ENCODE measurements at regions not wholly inside any gene's neighbourhood (a gene's known extent, or its start where the extent isn't known, plus 50 kb on each side); places are given as distances from the start of the nearest gene placed in this dataset.

DNA sequence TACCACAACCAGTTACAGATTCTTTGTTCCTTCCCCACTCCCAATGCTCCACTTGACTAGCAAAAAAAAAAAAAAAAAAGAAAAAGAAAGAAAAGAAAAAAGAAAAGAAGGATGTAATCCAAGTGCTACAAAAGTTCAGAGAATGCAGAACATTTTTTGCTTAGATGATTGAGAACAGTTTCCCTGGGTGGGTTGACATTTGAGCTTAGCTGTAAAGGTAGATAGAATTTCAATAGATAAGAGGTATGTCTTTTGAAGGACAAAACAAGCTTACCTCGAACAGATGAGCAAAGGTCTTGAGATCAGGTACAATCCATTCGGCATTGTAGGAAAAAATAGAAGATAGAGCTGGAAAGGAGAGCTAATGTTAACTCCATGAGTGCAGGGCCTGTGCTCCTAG is 344.6 kb upstream of the NECTIN3 start:
- H3K9ac ChIP-seq (ENCODE audit: extremely low read depth, insufficient read length, low read length), result no peak overlapping the region
- no peaks in the 10 kb centered on the region for H4K20me1 ChIP-seq (ENCODE audit: control insufficient read depth, insufficient read depth, insufficient read length)
- H3K79me2 ChIP-seq (ENCODE audit: insufficient read depth, low read length), result no peaks in the 10 kb centered on the region
- no CpG with 5 or more reads among the region's 2 CpGs for WGBS (ENCODE audit: extremely low coverage, insufficient read length, low lambda C conversion rate)
- H3T11ph ChIP-seq (ENCODE audit: low read length), result no peak overlapping the region
- no peak overlapping the region for H2BK5ac ChIP-seq (ENCODE audit: insufficient read length, low read length)
- H3K14ac ChIP-seq (ENCODE audit: insufficient read depth, low read length), result no peak overlapping the region
- no peak overlapping the region for H4K8ac ChIP-seq (replicated peaks; ENCODE audit: insufficient read length, low read depth, low read length)
- no peak overlapping the region for H2BK15ac ChIP-seq (ENCODE audit: low read depth, low read length)
- H3K4ac ChIP-seq (ENCODE audit: low read depth, low read length), result no peak overlapping the region
- no peak overlapping the region for H4K91ac ChIP-seq (ENCODE audit: insufficient read length, low read depth, low read length)
- H2BK120ac ChIP-seq (ENCODE audit: low read depth, low read length, poor library complexity, severe bottlenecking), result no peak overlapping the region
- no peak for DNase-seq
- H3K27me3 ChIP-seq (ENCODE audit: insufficient read depth, low read length), result no peaks in the 10 kb centered on the region
- no peak overlapping the region for H4K5ac ChIP-seq (ENCODE audit: insufficient read length, low read depth, low read length)
- H3K27ac ChIP-seq (ENCODE audit: insufficient read length, low read depth, low read length), result no peak overlapping the region
- Mint-ChIP-seq H3K27ac (no peak overlapping the region), H3K9me3 (no peaks in the 10 kb centered on the region), H3K4me3 (no peak overlapping the region), H3K36me3 (ENCODE audit: insufficient read depth in 1 of 3, low read depth in 3 of 3) (peaks cover 0 to 10% (median 2%) of the 10 kb centered on the region in 3 experiments; a peak in 3 of 7 replicates), H3K27me3 (ENCODE audit: low read depth) (no peaks in the 10 kb centered on the region), H3K4me1 (peaks cover 12% of the 10 kb centered on the region in 2 experiments)
- TF ChIP-seq, protein P1, sequence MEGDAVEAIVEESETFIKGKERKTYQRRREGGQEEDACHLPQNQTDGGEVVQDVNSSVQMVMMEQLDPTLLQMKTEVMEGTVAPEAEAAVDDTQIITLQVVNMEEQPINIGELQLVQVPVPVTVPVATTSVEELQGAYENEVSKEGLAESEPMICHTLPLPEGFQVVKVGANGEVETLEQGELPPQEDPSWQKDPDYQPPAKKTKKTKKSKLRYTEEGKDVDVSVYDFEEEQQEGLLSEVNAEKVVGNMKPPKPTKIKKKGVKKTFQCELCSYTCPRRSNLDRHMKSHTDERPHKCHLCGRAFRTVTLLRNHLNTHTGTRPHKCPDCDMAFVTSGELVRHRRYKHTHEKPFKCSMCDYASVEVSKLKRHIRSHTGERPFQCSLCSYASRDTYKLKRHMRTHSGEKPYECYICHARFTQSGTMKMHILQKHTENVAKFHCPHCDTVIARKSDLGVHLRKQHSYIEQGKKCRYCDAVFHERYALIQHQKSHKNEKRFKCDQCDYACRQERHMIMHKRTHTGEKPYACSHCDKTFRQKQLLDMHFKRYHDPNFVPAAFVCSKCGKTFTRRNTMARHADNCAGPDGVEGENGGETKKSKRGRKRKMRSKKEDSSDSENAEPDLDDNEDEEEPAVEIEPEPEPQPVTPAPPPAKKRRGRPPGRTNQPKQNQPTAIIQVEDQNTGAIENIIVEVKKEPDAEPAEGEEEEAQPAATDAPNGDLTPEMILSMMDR (conservative IDR thresholded peaks at IDR 0.05), result no peak
- H3K23me2 ChIP-seq (ENCODE audit: insufficient read length, low read depth, low read length, poor library complexity, severe bottlenecking), result no peaks in the 10 kb centered on the region
- H3K4me1 ChIP-seq (ENCODE audit: insufficient read depth, low read length), result no peaks in the 10 kb centered on the region
- H3K4me2 ChIP-seq (ENCODE audit: insufficient read depth, insufficient read length, low read length), result no peak overlapping the region
- no peak overlapping the region for H3K23ac ChIP-seq (ENCODE audit: insufficient read length, low read depth, low read length)
- no peak overlapping the region for H3K18ac ChIP-seq (ENCODE audit: insufficient read length, low read depth, low read length)
- no peaks in the 10 kb centered on the region for H3K79me1 ChIP-seq (ENCODE audit: insufficient read depth, low read depth, low read length, poor library complexity, severe bottlenecking)
- no peak overlapping the region for H2BK12ac ChIP-seq (ENCODE audit: insufficient read length, low read depth, low read length)
- H3K9me3 ChIP-seq (ENCODE audit: control insufficient read depth, low read depth, low read length), result no peaks in the 10 kb centered on the region
- H3K56ac ChIP-seq (ENCODE audit: insufficient read length, low read depth, low read length), result no peak overlapping the region
- no peak overlapping the region for H2AFZ ChIP-seq (ENCODE audit: low read length)
- H2AK5ac ChIP-seq (ENCODE audit: insufficient read length, low read length), result no peak overlapping the region
- H2BK20ac ChIP-seq (ENCODE audit: low read depth, low read length, poor library complexity, severe bottlenecking), result no peak overlapping the region

Measured in H9 (cell line).